HK-2 (cell line): ENCODE measurements at regions not wholly inside any gene's neighbourhood (a gene's known extent, or its start where the extent isn't known, plus 50 kb on each side); places are given as distances from the start of the nearest gene placed in this dataset.
"Not testable (repeated sequence)": the region's sequence is repeated elsewhere in the genome, so short reads cannot be mapped to it uniquely, and the experiment has no call there.

ENCODE experiments used
- DNase-seq: peaks from one replicate; pipeline ENCODE4 v3.0.0-alpha.2; 2018; ENCODE audit not compliant: unreplicated experiment

DNA sequence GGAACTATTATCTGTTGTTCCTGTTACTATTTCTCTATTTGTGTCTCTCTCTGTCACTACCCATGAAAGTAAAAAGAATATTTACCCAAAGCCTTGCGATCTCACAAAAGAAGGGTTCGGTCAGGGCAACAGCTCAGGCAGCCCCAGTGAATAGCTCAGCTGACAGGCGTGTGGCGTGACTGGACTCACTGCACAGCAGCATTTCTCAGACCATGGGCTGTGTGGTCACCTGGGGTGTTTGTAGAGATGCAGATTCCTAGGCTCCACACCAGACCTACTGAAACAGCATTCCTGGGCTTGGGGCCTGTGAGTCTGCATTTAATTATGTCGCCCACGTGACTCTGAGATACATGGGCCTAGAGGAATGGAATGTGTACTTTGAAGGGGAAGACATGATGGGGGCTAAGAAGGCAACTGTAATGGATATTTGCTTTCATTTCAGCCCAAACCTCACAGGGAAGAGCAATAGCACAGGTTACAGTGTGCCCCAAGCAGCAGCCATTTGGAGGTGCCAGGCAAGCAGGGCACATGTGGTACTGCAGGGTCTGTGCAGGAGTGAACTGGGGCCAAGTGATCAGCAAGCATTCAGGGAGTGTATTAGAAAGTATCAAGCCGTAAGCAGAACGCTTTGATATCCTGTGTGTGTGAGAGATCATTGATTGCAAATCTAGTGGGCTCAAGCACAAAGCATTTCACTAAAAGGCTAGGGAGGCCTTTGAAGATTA lies 90.4 kb upstream of the RBMS1 start:
- DNase-seq, result no peak

DNA sequence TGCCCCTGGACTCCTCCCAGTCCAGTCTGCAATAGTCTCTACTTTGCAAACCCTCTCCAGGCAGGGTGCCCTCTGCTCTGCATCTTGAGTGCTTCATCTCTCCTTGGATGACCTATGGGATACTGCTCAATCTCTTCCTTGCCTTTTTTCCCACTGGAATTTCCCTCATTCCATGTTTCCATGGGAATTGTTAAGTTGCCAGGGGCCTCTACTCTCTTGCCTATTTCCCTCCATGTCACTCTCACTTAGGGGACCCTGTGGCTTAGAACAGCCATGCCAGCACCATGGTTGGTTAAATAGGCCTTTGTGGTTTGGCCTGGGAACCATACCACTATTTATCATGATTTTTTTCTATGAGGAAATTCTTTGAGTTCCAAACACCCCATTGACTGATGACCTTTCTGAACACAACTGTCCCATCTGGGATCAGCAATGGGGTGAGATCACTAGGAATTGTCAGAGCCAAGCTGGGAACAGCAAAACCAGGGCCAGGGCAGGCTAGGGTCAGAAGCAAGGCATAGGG lies 91.4 kb upstream of the RBMS1 start:
- DNase-seq, result no peak

DNA sequence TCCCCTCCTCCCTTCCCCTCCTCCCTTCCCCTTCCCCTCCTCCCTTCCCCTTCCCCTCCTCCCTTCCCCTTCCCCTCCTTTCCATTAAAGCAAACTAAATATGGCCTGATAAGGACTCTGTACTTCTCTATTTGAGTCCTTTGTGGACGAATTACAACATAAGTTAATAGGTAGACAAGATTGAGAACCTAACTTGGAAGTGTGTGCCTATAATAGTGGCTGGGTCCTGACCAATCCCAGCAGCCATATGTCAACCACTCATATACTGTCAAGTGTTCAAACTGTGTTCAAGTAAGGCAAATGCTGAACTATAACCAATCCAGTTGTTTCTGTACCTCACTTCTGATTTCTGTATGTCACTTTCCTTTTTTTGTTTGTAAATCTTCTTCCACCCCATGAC lies 97.1 kb upstream of the RBMS1 start:
- no peak for DNase-seq

DNA sequence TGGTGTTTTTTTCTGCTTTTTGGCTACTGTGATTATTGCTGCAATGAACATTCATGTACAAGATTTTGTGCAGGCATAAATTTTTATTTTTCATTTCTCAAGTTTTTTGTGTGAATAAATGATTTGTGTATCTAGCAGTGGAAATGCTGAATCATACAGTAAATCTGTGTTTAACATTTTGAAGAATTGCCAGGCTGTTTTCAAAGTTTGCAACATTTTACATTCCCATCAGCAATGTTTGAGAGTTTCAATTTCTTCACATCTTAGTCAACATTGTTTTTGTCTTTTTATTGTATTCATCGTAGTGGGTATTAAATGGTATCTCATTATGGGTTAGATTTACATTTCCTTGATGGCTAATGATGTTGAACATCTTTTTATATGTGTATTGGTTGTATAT lies 98.8 kb upstream of the RBMS1 start:
- no peak for DNase-seq

DNA sequence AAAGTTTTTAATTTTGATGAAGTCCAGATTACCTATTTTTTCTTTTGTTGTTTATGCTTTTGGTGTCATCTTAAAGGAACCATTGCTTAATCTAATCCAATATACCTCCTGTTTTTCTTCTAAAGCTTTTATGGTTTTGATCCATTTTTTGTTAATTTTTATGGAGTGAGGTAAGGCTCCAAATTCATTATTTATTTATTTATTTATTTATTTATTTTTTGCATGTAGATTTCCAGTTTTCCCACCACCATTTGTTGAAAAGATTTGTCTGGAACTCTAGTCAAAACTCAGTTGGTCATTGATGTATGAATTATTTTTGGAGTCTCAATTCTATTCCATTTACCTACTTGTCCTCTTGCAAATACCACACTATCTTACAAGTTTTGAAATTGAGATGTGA lies 99.4 kb upstream of the RBMS1 start:
- no peak for DNase-seq

DNA sequence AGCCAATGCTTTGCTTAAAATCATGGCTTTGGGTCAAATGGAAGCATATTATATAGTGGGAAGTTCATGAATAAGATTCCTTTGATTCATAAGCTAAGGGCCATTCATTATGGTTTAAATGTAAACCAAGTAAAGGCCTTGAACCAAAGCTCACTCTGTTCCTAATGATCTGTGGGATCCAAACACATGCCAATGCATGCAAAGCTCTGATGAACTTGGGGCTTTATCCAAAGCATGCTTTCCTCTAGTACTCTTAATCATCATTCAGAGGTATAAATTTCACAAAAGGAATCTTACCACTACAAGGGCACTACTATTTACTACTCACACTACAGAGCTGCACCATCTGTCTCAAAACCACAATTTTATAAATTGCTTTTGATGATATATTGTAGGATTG lies 102.8 kb upstream of the RBMS1 start:
- DNase-seq, result no peak

DNA sequence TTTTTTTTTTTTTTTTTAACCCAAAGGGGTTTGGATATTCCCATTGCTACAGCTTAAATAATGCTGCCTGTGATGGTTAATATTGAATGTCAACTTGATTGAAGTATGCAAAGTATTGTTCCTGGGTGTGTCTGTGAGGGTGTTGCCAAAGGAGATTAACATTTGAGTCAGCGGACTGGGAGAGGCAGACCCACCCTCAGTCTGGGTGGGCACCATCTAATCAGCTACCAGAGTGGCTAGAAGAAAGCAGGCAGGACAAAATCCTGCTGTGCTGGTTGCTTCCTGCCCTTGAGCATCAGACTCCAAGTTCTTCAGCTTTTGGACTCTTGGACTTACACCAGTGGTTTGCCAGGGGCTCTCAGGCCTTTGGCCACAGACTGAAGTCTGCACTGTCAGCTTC lies 106.8 kb upstream of the RBMS1 start:
- DNase-seq, result not testable (repeated sequence)

DNA sequence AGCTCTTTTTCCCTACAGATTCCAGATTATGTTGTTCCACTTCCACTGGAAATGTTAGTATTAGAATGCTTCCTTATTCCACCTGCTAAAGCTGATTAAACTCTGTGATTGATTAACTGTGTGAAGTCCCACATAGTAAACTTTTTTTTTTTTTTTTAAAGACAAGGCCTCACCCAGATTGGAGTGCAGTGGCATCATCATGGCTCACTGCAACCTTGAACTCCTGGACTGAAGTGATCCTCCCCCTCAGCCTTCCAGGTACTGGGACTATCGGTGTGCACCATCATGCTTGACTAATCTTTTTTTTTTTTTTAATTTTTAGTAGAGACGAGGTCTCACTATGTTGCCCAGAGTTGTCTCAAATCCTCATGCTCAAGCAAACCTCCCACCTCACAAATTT lies 108.5 kb upstream of the RBMS1 start:
- DNase-seq, result no peak

DNA sequence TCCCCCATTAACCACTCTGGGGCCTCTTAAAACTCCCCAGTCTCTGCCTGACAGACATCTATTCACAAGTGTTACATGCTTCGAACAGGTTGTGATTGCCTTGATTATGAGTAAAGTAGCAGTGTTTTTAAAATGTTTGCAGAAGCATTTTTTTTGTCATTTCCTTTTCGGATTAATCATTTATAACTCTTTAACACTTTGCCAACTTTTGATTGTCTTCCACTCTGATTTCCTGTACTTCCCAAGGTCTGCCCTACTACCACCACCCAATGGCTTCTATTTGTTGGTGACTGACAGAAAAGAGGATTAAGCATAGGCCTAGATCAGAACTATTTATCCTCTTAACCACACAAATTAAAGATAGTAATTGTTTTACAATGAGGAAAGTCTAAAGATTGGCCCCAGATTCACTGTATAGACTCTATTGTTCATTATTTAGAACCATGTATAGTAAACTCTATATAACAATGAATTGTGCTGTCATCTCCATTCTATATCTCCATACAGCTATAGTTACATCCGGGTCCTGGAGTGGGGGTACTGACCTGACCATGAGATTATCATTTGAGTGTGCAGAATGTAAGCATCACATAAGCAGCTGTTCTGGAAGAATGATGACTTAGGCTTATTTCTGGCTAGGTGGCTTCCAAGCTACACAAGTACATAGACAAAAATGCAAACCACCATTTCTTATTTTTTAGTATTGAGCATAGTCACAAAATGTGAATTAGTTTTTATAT lies 110.3 kb upstream of the RBMS1 start:
- DNase-seq, result no peak

DNA sequence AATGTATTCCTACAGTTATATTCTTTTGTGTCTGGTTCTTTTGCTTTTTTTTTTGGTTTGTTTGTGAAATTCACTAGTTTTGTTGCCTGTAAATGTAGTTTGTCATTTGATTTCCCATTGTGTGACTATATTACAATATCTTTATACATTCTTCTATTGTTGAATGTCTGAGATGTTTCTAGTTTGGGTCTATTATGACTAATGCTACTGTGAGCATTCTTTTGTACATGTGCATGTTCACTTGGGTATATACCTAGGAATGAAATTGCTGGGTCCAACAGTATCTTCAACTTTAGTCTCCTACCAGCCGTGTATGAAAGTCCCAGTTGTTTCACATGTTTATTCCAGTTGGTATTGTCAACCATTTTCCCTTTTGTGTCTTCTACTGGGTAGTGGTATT lies 112.7 kb upstream of the RBMS1 start:
- DNase-seq, result no peak

DNA sequence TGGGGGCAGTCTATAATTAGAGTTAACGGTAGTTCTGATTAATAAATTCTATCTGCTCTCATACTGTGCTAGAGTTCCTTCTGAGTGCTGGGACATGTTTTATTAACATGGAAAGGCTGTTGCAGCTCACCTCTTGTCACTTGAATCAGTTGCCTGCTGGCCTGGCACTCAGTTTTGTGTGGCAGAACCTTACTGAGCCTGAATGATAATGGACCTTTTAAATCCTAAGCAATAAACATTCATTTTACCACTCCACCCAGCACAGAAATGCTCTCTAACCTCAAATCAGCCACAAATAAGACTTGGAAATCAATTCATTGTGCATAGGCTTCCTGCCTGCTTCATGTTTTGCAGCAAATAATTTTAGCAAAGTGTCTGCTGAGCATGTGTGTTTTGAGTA lies 115.0 kb upstream of the RBMS1 start:
- DNase-seq, result no peak

DNA sequence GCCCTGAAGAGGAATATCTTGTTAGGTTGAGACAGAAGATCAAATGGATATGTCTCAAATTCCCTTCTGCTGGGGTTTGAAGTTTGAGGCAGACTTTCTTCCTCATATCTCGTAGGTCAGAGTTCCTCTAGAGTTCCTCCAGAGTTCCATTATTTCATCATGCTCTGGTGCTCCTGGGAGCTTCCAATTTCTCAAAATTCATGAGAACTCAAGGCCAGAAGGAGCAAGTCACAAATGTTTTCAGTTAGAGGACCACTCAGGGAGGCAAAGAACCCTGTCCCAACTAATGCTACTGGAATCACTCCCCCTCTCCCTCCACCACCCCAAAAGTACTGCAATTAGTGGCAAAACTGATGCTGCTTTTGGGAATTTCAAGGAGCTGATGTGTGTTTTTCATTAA lies 115.7 kb upstream of the RBMS1 start:
- no peak for DNase-seq

DNA sequence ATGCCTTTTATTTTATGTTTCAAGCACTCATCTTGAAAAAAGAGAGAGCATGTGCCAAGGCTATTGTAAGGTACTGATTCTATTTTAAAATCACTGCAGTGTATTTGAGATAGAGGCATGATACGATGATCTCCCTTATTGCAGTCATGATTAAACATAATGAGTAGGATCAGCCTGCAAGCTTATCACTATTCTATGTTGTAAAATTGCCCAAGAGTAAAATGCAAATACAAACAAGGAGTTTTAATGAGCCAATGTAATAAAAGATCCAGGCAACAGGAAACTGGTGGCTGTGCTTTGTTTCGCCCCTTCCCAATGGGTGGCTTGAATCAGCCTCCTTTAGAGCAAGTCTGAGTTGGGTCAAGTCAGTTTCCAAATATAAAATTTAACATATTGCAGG lies 116.4 kb upstream of the RBMS1 start:
- DNase-seq, result no peak

DNA sequence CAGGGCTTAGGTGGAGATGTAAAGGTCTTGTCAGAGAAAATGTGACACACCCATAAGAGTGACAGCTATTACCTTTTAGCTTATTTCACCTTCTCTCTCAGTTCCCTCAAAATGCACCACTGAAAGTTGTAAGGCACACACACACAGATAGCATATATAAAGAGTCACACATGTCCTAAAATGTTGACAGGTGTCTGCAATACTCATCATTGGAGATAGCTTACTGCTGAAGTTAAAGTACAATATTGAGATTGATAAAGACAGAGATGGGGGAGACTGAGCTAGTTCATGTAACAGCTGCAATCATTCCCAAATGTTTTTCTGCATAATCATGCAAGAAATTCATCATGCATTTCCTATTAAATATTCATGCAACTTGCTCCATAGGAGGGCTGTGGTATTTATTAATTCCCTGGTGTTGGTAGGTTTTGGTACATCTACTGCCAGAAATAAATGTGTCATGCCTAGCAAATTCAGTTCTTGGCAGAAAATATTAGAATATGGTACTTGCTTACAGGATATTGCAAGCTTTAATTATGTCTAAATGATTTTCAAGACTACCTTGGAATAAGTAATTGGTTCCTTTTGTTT lies 118.8 kb upstream of the RBMS1 start:
- DNase-seq, result no peak

DNA sequence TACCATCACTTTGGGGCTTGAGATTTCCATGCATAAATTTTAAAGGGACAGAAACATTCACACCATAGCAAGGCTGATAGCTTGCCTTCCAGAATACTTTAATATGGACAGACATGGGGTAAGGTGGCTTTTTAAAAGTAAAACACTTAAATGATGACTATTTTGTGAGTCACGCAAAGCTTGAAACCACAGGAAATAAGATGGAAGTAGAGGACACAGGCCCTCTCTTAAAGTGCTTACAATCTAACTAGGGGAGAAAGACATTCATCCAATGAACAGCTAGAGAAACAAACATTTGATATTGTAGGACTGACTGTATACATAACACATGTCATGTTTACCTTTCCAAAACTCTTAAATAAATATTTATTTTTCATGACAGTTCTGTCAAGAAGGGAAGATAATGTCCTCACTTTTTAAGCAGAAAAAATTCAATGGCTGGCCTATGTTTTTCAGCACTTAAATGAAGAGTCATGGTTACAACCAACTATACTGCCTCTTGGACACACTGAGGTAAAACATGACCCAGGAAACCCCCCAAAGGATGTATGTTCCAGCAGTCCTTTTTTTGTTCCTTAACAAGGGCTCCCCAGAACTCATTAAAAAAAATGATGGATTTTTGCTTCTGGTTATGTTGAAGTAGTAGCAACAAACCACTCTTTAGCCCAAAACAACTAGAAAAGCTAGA lies 120.0 kb upstream of the RBMS1 start:
- no peak for DNase-seq

DNA sequence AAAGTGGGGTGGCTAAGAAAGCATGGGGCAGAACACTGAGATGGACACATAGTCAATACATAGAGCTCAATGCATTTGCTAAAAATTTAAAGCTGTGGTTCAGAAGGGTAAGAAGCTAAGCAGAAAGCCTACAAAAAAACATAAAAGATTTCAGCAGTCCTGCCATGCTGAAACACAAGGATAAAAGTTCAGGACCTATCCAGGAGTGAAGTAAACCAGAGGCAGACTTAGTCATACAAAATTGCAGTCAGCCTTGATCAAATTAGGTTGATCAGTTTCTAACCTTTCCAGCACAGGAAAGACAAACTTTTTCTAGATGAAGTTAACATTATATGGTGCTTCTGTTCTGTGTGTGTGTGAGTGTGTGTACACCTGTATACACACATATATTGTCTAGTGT lies 120.8 kb upstream of the RBMS1 start:
- DNase-seq, result no peak

DNA sequence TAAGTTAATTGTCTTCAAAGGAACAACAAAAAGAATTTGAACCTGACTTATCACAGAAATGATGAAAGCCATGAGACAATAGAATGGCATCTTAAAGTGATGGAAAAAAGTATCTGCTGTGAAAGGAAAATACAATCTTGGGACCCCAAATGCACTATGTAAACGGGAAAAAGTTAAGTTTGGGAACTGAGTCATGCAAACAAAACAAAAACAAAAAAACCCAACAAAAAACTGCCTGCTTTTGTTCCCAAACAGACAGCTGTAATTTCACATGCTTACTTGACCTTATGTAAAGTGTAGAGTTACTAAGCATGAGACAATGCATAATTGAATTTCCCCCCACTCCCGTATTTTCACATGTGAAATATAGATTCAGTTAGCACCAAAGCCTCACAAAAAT lies 122.1 kb upstream of the RBMS1 start:
- DNase-seq, result no peak

DNA sequence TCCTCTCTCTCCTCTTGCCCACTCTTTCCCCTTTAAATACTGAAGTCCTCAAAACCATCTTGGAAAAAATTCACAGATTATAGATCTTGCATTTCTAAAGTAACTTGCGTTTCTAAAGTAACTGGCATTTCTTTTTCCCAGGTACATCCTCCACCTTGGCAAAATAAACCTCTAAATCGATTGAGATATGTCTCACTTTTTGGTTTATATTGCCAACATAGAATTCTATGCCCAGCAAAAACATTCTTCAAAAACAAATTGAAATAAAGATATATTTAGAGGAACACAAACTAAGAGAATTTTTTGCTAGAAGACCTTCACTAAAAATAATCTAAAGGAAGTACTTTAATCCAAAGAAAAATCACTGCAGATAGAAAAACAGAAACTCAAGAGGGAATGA lies 122.5 kb upstream of the RBMS1 start:
- no peak for DNase-seq

DNA sequence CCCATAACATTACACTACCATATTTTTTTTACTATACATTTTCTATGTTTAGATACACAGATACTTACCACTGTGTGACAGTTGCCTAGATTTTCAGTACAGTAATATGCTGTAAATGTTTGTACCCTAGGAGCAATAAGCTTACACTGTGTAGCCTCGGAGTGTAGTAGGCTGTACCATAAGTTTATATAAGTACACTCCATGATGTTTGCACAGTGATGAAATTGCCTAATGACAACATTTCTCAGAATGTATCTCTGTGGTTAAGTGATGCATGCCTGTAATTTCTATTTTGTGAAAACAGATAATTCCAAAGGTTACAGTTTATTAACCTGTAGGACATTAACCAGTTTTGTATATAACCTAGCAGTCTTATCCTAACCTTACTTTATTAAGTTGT lies 128.1 kb upstream of the RBMS1 start:
- no peak for DNase-seq

DNA sequence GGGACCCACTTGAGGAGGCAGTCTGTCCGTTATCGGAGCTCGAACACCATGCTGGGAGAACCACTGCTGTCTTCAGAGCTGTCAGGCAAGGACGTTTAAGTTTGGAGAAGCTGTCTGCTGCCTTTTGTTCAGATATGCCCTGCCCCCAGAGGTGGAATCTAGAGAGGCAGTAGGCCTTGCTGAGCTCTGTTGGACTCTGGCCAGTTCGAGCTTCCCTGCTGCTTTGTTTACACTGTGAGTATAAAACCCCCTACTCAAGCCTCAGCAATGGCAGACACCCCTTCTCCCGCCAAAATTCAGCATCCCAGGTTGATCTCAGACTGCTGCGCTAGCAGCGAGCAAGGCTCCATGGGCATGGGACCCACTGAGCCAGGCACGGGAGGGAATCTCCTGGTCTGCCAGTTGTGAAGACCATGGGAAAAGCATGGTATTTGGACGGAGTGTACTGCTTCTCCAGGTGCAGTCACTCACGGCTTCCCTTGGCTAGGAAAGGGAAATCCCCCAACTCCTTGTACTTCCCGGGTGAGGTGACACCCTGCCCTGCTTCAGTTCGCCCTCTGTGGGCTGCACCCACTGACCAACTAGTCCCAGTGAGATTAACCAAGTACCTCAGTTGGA lies 134.5 kb upstream of the RBMS1 start:
- not testable (repeated sequence) for DNase-seq

DNA sequence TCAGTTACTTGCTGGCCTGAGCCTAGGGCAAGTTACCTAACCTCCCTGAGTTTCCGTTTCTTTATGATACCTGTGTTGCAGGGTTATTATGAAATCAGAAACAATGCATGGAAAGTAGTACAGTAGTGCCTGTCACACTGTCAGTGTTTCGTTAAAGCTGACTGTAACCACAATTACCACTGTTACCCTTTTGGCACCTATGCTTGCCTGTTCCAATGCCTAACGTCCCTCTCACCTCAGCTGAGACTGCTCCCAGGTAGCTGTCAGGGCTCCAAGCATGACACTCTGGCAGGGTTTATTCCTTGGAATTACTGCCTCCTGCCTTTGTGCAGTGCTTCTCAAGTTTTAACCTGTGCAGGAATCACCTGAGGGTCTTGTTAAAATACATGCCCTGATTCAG lies 135.2 kb upstream of the RBMS1 start:
- DNase-seq, result no peak
